Panc1 (cell line): ENCODE measurements at regions not wholly inside any gene's neighbourhood (a gene's known extent, or its start where the extent isn't known, plus 50 kb on each side); places are given as distances from the start of the nearest gene placed in this dataset.

Experiments
- POLR2AphosphoS5 ChIP-seq: IDR thresholded peaks from 2 replicates; pipeline ENCODE4 v1.6.1; 2012; ENCODE audit warnings: mild to moderate bottlenecking, low read depth, low read length, moderate library complexity
- TF ChIP-seq, protein P1 (sequence below): fragments of 450-650 bp; IDR thresholded peaks from 2 replicates; pipeline ENCODE4 v1.5.1; 2017; ENCODE audit warnings: mild to moderate bottlenecking

GRCh38 chr14:98507264-98507663 is 764.7 kb downstream of the BCL11B start:
- TF ChIP-seq, protein P1, sequence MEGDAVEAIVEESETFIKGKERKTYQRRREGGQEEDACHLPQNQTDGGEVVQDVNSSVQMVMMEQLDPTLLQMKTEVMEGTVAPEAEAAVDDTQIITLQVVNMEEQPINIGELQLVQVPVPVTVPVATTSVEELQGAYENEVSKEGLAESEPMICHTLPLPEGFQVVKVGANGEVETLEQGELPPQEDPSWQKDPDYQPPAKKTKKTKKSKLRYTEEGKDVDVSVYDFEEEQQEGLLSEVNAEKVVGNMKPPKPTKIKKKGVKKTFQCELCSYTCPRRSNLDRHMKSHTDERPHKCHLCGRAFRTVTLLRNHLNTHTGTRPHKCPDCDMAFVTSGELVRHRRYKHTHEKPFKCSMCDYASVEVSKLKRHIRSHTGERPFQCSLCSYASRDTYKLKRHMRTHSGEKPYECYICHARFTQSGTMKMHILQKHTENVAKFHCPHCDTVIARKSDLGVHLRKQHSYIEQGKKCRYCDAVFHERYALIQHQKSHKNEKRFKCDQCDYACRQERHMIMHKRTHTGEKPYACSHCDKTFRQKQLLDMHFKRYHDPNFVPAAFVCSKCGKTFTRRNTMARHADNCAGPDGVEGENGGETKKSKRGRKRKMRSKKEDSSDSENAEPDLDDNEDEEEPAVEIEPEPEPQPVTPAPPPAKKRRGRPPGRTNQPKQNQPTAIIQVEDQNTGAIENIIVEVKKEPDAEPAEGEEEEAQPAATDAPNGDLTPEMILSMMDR, result no peak
- no peak for TF ChIP-seq POLR2AphosphoS5
